ENCODE measurements at regions not wholly inside any gene's neighbourhood (a gene's known extent, or its start where the extent isn't known, plus 50 kb on each side); places are given as distances from the start of the nearest gene placed in this dataset.

DNA sequence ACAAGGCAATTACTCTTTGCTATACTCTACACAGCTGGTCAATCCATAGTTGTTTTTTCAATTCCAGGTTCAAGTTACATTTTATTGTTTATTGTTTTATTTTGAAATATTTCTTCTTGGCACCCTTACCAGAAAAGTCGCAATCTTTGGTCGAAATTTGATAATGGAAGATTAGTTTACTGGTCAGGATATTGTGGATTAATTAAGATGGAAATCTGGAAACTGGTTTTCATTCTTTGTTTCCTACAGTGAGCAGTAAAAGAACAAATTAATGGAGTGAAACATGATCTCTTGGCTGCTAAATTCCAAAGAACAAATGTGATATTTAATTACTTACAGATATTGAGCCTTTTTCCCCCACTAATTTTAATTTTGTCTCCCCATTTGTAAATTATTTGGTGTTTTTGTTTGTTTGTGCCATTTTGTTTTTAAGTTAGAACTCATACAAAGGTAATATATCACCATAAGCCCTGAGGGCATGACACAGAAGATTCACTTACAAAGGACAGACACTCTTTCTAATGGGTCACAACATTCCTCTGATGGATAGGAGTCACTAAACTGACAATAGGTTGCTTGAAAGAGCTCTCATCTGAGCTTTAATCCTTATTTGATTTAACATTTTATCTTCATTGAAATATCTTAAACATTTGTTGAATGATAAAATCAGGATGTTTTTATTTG, 700.2 kb downstream of the KCNJ2 start:
- TF ChIP-seq, protein P1, sequence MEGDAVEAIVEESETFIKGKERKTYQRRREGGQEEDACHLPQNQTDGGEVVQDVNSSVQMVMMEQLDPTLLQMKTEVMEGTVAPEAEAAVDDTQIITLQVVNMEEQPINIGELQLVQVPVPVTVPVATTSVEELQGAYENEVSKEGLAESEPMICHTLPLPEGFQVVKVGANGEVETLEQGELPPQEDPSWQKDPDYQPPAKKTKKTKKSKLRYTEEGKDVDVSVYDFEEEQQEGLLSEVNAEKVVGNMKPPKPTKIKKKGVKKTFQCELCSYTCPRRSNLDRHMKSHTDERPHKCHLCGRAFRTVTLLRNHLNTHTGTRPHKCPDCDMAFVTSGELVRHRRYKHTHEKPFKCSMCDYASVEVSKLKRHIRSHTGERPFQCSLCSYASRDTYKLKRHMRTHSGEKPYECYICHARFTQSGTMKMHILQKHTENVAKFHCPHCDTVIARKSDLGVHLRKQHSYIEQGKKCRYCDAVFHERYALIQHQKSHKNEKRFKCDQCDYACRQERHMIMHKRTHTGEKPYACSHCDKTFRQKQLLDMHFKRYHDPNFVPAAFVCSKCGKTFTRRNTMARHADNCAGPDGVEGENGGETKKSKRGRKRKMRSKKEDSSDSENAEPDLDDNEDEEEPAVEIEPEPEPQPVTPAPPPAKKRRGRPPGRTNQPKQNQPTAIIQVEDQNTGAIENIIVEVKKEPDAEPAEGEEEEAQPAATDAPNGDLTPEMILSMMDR (IDR thresholded peaks at IDR 0.05; ENCODE audit: low read depth, low read length, missing input control): no peak
- TF ChIP-seq RAD21 (IDR thresholded peaks at IDR 0.05): no peak
- TF ChIP-seq MAX (IDR thresholded peaks at IDR 0.05): no peak
- TF ChIP-seq JUND (IDR thresholded peaks at IDR 0.05): no peak
- TF ChIP-seq FOXA2 (IDR thresholded peaks at IDR 0.05): no peak
- TF ChIP-seq ATF3 (IDR thresholded peaks at IDR 0.05): no peak
- TF ChIP-seq, protein P2, sequence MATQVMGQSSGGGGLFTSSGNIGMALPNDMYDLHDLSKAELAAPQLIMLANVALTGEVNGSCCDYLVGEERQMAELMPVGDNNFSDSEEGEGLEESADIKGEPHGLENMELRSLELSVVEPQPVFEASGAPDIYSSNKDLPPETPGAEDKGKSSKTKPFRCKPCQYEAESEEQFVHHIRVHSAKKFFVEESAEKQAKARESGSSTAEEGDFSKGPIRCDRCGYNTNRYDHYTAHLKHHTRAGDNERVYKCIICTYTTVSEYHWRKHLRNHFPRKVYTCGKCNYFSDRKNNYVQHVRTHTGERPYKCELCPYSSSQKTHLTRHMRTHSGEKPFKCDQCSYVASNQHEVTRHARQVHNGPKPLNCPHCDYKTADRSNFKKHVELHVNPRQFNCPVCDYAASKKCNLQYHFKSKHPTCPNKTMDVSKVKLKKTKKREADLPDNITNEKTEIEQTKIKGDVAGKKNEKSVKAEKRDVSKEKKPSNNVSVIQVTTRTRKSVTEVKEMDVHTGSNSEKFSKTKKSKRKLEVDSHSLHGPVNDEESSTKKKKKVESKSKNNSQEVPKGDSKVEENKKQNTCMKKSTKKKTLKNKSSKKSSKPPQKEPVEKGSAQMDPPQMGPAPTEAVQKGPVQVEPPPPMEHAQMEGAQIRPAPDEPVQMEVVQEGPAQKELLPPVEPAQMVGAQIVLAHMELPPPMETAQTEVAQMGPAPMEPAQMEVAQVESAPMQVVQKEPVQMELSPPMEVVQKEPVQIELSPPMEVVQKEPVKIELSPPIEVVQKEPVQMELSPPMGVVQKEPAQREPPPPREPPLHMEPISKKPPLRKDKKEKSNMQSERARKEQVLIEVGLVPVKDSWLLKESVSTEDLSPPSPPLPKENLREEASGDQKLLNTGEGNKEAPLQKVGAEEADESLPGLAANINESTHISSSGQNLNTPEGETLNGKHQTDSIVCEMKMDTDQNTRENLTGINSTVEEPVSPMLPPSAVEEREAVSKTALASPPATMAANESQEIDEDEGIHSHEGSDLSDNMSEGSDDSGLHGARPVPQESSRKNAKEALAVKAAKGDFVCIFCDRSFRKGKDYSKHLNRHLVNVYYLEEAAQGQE (IDR thresholded peaks at IDR 0.05): no peak
- no peak for TF ChIP-seq EGR1 (IDR thresholded peaks at IDR 0.05; ENCODE audit: low read depth in 2 of 2)
- TF ChIP-seq SP1 (IDR thresholded peaks at IDR 0.05): no peak
- TF ChIP-seq TAF1 (conservative IDR thresholded peaks at IDR 0.05): no peak
- no peak for TF ChIP-seq FOXA1 (IDR thresholded peaks at IDR 0.05)

All from liver (tissue), 3 donors.